HCT116 (cell line): ENCODE measurements at regions not wholly inside any gene's neighbourhood (a gene's known extent, or its start where the extent isn't known, plus 50 kb on each side); places are given as distances from the start of the nearest gene placed in this dataset.

ENCODE experiments used
- ATAC-seq: fragments of 200-7000 bp; cut with Tn5 transposase; 2 replicates; pipeline ENCODE4 v1.9.1; 2020; ENCODE audit warnings: mild to moderate bottlenecking, moderate library complexity
- BruUV-seq: library from RNA; stranded (reverse); fragments of 400-500 nt; replicated peaks from 2 replicates; lab custom pipeline; 2021; lab: Mats Ljungman, UMichigan
- CTCF ChIA-PET: fragments of 300-600 bp; sonication (Branson Sonifier 250); formaldehyde crosslinking; loops from one replicate; lab custom pipeline; 2021; ENCODE audit warnings: antibody characterized with exemption; lab: Charles Lee
- POLR2A ChIA-PET: fragments of 300-600, 350-600 bp; sonication (Branson Sonifier 250); formaldehyde crosslinking; loops from one replicate; lab custom pipeline; 2021; ENCODE audit warnings: antibody characterized with exemption; lab: Charles Lee
- RAD21 ChIA-PET, 2 experiments: fragments of 300-600 bp; sonication (Branson Sonifier 250); formaldehyde crosslinking; loops; one replicate each; lab custom pipeline; 2023; ENCODE audit warnings: low total read pairs in 2 of 2; ENCODE audit not compliant: uncharacterized antibody in 2 of 2, unreplicated experiment in 2 of 2, low non-redundant PET in 1 of 2; lab: Charles Lee
- DNase-seq: peaks from one replicate; pipeline ENCODE4 v3.0.0-alpha.2; 2010; ENCODE audit warnings: low read depth, low spot score
- H2AFZ ChIP-seq: fragments of 200-600 bp; shearing (Covaris generic), sonication (generic); 2 replicates; pipeline ENCODE4 v1.6.1; 2017; ENCODE audit warnings: low read depth, mixed run types, mixed read lengths, antibody characterized with exemption, low read length; ENCODE audit not compliant: poor library complexity, severe bottlenecking
- H3K27ac ChIP-seq: 2 replicates; pipeline ENCODE4 v1.5.1; 2012; ENCODE audit warnings: low read depth, low read length
- H3K27me3 ChIP-seq: fragments of 200-600 bp; sonication (generic); 2 replicates; pipeline ENCODE4 v1.6.1; 2016; ENCODE audit warnings: mixed run types, low read length, mixed read lengths; ENCODE audit not compliant: insufficient read depth
- H3K36me3 ChIP-seq, 2 experiments: fragments of 200-500 bp in 1 of 2; fragments of 200-600 bp in 1 of 2; sonication (Bioruptor generic) in 1 of 2; sonication (generic) in 1 of 2; 2 replicates each; pipeline versions ENCODE4 v1.5.1 to v1.6.1; 2014 to 2016; ENCODE audit warnings: low read length in 2 of 2, inconsistent platforms in 1 of 2, mixed read lengths in 1 of 2, mixed run types in 1 of 2; ENCODE audit not compliant: insufficient read depth in 2 of 2, control insufficient read depth in 1 of 2
- H3K4me1 ChIP-seq, 2 experiments: fragments of 200-600 bp in 1 of 2; sonication (generic) in 1 of 2; 2 replicates each; pipeline versions ENCODE4 v1.5.1 to v1.6.1; 2012 to 2017; ENCODE audit warnings: low read length in 2 of 2, inconsistent platforms in 1 of 2, mild to moderate bottlenecking in 1 of 2, mixed read lengths in 1 of 2, mixed run types in 1 of 2, moderate library complexity in 1 of 2; ENCODE audit not compliant: insufficient read depth in 2 of 2, control insufficient read depth in 1 of 2
- H3K4me2 ChIP-seq: fragments of 200-600 bp; sonication (generic); 2 replicates; pipeline ENCODE4 v1.6.1; 2017; ENCODE audit warnings: mixed run types, low read length, mixed read lengths
- H3K4me3 ChIP-seq, 2 experiments: fragments of 200-600 bp in 1 of 2; sonication (generic) in 1 of 2; replicated peaks in 1 of 2; 2 replicates each; pipeline ENCODE4 v1.5.1; 2011 to 2016; ENCODE audit warnings: low read length in 2 of 2, control low read depth in 1 of 2, low read depth in 1 of 2, mild to moderate bottlenecking in 1 of 2, mixed read lengths in 1 of 2, mixed run types in 1 of 2
- H3K79me2 ChIP-seq: fragments of 200-600 bp; sonication (generic); 2 replicates; pipeline ENCODE4 v1.6.1; 2017; ENCODE audit warnings: mild to moderate bottlenecking, mixed run types, low read length, moderate library complexity, mixed read lengths; ENCODE audit not compliant: insufficient read depth
- H3K9ac ChIP-seq: fragments of 200-600 bp; sonication (generic); 2 replicates; pipeline ENCODE4 v1.6.1; 2016; ENCODE audit warnings: low read length, mixed read lengths
- H3K9me2 ChIP-seq: fragments of 200-600 bp; sonication (generic), shearing (Covaris generic); 2 replicates; pipeline ENCODE4 v1.6.1; 2017; ENCODE audit warnings: mixed run types, mild to moderate bottlenecking, moderate library complexity; ENCODE audit not compliant: insufficient read depth
- H3K9me3 ChIP-seq, 2 experiments: fragments of 200-500 bp in 1 of 2; fragments of 200-600 bp in 1 of 2; sonication (Bioruptor generic) in 1 of 2; sonication (generic) in 1 of 2; 2 replicates each; pipeline ENCODE4 v1.6.1; 2014 to 2017; ENCODE audit warnings: low read length in 2 of 2, mixed read lengths in 2 of 2, inconsistent platforms in 1 of 2, low read depth in 1 of 2, mild to moderate bottlenecking in 1 of 2, mixed run types in 1 of 2, moderate library complexity in 1 of 2; ENCODE audit not compliant: control insufficient read depth in 1 of 2, insufficient read depth in 1 of 2
- H4K20me1 ChIP-seq: fragments of 200-600 bp; sonication (generic), shearing (Covaris generic); 2 replicates; pipeline ENCODE4 v1.6.1; 2017; ENCODE audit warnings: mixed run types, mild to moderate bottlenecking, moderate library complexity; ENCODE audit not compliant: insufficient read depth
- CBX3 ChIP-seq: IDR thresholded peaks from 2 replicates; pipeline ENCODE4 v1.6.1; 2012; ENCODE audit warnings: low read depth
- CEBPB ChIP-seq: IDR thresholded peaks from 2 replicates; pipeline ENCODE4 v1.6.1; 2012; ENCODE audit warnings: low read depth
- CTCF ChIP-seq, 3 experiments: fragments of 200-600 bp in 1 of 3; sonication (generic) in 1 of 3; IDR thresholded peaks in 2 of 3; conservative IDR thresholded peaks in 1 of 3; 2 replicates each; pipeline ENCODE4 v1.5.1; 2012 to 2017; ENCODE audit warnings: low read depth in 2 of 3, low read length in 2 of 3, antibody characterized with exemption in 1 of 3, borderline replicate concordance in 1 of 3, control low read depth in 1 of 3, mild to moderate bottlenecking in 1 of 3, mixed read lengths in 1 of 3, mixed run types in 1 of 3, moderate library complexity in 1 of 3; ENCODE audit not compliant: insufficient read depth in 1 of 3
- EGR1 ChIP-seq: IDR thresholded peaks from 2 replicates; pipeline ENCODE4 v1.6.1; 2012; ENCODE audit warnings: low read depth
- ELF1 ChIP-seq: IDR thresholded peaks from 2 replicates; pipeline ENCODE4 v1.6.1; 2012; ENCODE audit warnings: low read depth, borderline replicate concordance
- EZH2 ChIP-seq: fragments of 200-600 bp; sonication (generic); IDR thresholded peaks from 2 replicates; pipeline ENCODE4 v1.6.1; 2017; ENCODE audit warnings: antibody characterized with exemption, mixed run types
- EZH2phosphoT487 ChIP-seq: fragments of 200-600 bp; IDR thresholded peaks from 2 replicates; pipeline ENCODE4 v1.6.1; 2018; ENCODE audit warnings: antibody characterized with exemption, borderline replicate concordance
- FOSL1 ChIP-seq: IDR thresholded peaks from 2 replicates; pipeline ENCODE4 v1.6.1; 2012; ENCODE audit warnings: low read depth
- JUND ChIP-seq: IDR thresholded peaks from 2 replicates; pipeline ENCODE4 v1.6.1; 2012
- MAX ChIP-seq: IDR thresholded peaks from 2 replicates; pipeline ENCODE4 v1.6.1; 2012
- POLR2A ChIP-seq: IDR thresholded peaks from 2 replicates; pipeline ENCODE4 v1.7.0; 2011; ENCODE audit warnings: borderline replicate concordance; ENCODE audit not compliant: insufficient read depth, insufficient read length; ENCODE audit errors: extremely low read depth
- RAD21 ChIP-seq: IDR thresholded peaks from 2 replicates; pipeline ENCODE4 v1.6.1; 2012; ENCODE audit warnings: low read depth, mild to moderate bottlenecking
- SIN3A ChIP-seq: IDR thresholded peaks from 2 replicates; pipeline ENCODE4 v1.6.1; 2012; ENCODE audit warnings: low read depth
- SP1 ChIP-seq: IDR thresholded peaks from 2 replicates; pipeline ENCODE4 v1.6.1; 2012; ENCODE audit warnings: low read depth
- TCF7L2 ChIP-seq: IDR thresholded peaks from 2 replicates; pipeline ENCODE4 v1.7.0; 2011; ENCODE audit warnings: borderline replicate concordance, inconsistent platforms; ENCODE audit not compliant: insufficient read depth, insufficient read length; ENCODE audit errors: extremely low read depth
- ZBTB33 ChIP-seq: IDR thresholded peaks from 2 replicates; pipeline ENCODE4 v1.6.1; 2011; ENCODE audit warnings: mild to moderate bottlenecking, low read length, moderate library complexity; ENCODE audit not compliant: insufficient replicate concordance; ENCODE audit errors: extremely low read depth
- ZFX ChIP-seq: fragments of 450-650 bp; IDR thresholded peaks from 2 replicates; pipeline ENCODE4 v1.6.1; 2017
- intact Hi-C: fragments of 100-400 bp; cut with micrococcal nuclease; formaldehyde crosslinking; loops from 2 replicates; pipeline ENCODE4 v1.10.0; 2022

GRCh38 chr17:13359774-13360173, 242.0 kb downstream of the HS3ST3A1 start:
- BruUV-seq, result no TSS peak
- intact Hi-C loops, result no loop called here
- H3K9me2 ChIP-seq, result no peaks in the 10 kb centered on the region
- H3K36me3 ChIP-seq, result no peaks in the 10 kb centered on the region
- RAD21 ChIA-PET, result no interaction called here
- no peak overlapping the region for H3K27ac ChIP-seq
- CTCF ChIA-PET, result no interaction called here
- no peak for DNase-seq
- POLR2A ChIA-PET, result no interaction called here
- H3K79me2 ChIP-seq, result no peaks in the 10 kb centered on the region
- H3K4me2 ChIP-seq, result no peak overlapping the region
- no peak overlapping the region for H3K9ac ChIP-seq
- H3K27me3 ChIP-seq, result no peaks in the 10 kb centered on the region
- TF ChIP-seq CEBPB, result no peak
- TF ChIP-seq POLR2A, result no peak
- no peak for TF ChIP-seq ELF1
- TF ChIP-seq SIN3A, result no peak
- no peak for TF ChIP-seq EZH2
- no peak for TF ChIP-seq EZH2phosphoT487
- TF ChIP-seq TCF7L2, result no peak
- TF ChIP-seq EGR1, result no peak
- TF ChIP-seq, all 23 proteins: peak for 0
- Histone ChIP-seq H3K4me3 (no peak overlapping the region), H3K9me3 (no peaks in the 10 kb centered on the region), H2AFZ (no peak overlapping the region), H4K20me1 (no peaks in the 10 kb centered on the region), H3K4me1 (peaks cover 2 to 15% of the 10 kb centered on the region in 2 experiments; a peak in 3 of 4 replicates)
- ATAC-seq, result no peak

- Histone ChIP-seq H3K9me3 (no peaks in the 10 kb centered on the region), H3K4me3 (no peak overlapping the region), H2AFZ (peak overlapping the region; percentile 73), H4K20me1 (no peaks in the 10 kb centered on the region), H3K27me3 (no peaks in the 10 kb centered on the region), H3K36me3 (no peaks in the 10 kb centered on the region), H3K4me2 (no peak overlapping the region), H3K9ac (no peak overlapping the region), H3K79me2 (no peaks in the 10 kb centered on the region), H3K27ac (no peak overlapping the region), H3K4me1 (peaks cover 0 to 6% of the 10 kb centered on the region in 2 experiments; a peak in 2 of 4 replicates), H3K9me2 (no peaks in the 10 kb centered on the region)
- ChIA-PET RAD21 (no interaction called here), POLR2A (no interaction called here), CTCF (no interaction called here)
- intact Hi-C loops, result no loop called here
- ATAC-seq (no peak), DNase-seq (no peak)
- BruUV-seq, result no TSS peak
- no peak for TF ChIP-seq SP1
- TF ChIP-seq ZBTB33, result no peak
- TF ChIP-seq EZH2phosphoT487, result no peak
- no peak for TF ChIP-seq FOSL1
- no peak for TF ChIP-seq ELF1
- no peak for TF ChIP-seq EGR1
- no peak for TF ChIP-seq ZFX
- TF ChIP-seq CTCF (IDR thresholded peaks at IDR 0.05 in 2 of 3, conservative IDR thresholded peaks at IDR 0.05 in 1 of 3; ENCODE audit: borderline replicate concordance in 1 of 3, insufficient read depth in 1 of 3, low read depth in 2 of 3, low read length in 2 of 3), result no peak
- no peak for TF ChIP-seq SIN3A
- no peak for TF ChIP-seq CBX3
- TF ChIP-seq RAD21, result no peak
- no peak for TF ChIP-seq POLR2A
- no peak for TF ChIP-seq MAX
- no peak for TF ChIP-seq JUND
Observed at GRCh38 chr17:13355054-13355453, 246.7 kb downstream of the HS3ST3A1 start.
